ENCODE measurements at regions not wholly inside any gene's neighbourhood (a gene's known extent, or its start where the extent isn't known, plus 50 kb on each side); places are given as distances from the start of the nearest gene placed in this dataset.

GRCh38 chr7:156156734-156157408, 344.6 kb upstream of the SHH start (continued):
- TF ChIP-seq CTCF (CRISPR knock-in tag; IDR thresholded peaks at IDR 0.05) (peak; percentile 63), ZFP41 (CRISPR knock-in tag; IDR thresholded peaks at IDR 0.05; ENCODE audit: borderline replicate concordance) (no peak), GATAD1 (CRISPR knock-in tag; IDR thresholded peaks at IDR 0.05) (no peak), HIC2 (CRISPR knock-in tag; IDR thresholded peaks at IDR 0.05; ENCODE audit: low read depth) (no peak), FLYWCH1 (CRISPR knock-in tag; IDR thresholded peaks at IDR 0.05) (no peak), TBX2 (CRISPR knock-in tag; IDR thresholded peaks at IDR 0.05; ENCODE audit: borderline replicate concordance) (no peak), NFRKB (IDR thresholded peaks at IDR 0.05) (no peak), HNF1B (CRISPR knock-in tag; IDR thresholded peaks at IDR 0.05) (0 out of 2 replicates have a peak, but pooled peaks have one; percentile 27), KAT2B (IDR thresholded peaks at IDR 0.05; ENCODE audit: borderline replicate concordance, low read depth, low read length) (no peak), ZFX (CRISPR knock-in tag; IDR thresholded peaks at IDR 0.05; ENCODE audit: low read depth) (0 out of 2 replicates have a peak, but pooled peaks have one; percentile 35), SIN3B (IDR thresholded peaks at IDR 0.05; ENCODE audit: low read length) (no peak), STAG1 (CRISPR knock-in tag; IDR thresholded peaks at IDR 0.05) (peak; percentile 61), ZNF263 (CRISPR knock-in tag; IDR thresholded peaks at IDR 0.05) (no peak), CHCHD3 (CRISPR knock-in tag; IDR thresholded peaks at IDR 0.05) (no peak)

Measured in HepG2 (cell line).